ENCODE measurements at regions not wholly inside any gene's neighbourhood (a gene's known extent, or its start where the extent isn't known, plus 50 kb on each side); places are given as distances from the start of the nearest gene placed in this dataset.

DNA sequence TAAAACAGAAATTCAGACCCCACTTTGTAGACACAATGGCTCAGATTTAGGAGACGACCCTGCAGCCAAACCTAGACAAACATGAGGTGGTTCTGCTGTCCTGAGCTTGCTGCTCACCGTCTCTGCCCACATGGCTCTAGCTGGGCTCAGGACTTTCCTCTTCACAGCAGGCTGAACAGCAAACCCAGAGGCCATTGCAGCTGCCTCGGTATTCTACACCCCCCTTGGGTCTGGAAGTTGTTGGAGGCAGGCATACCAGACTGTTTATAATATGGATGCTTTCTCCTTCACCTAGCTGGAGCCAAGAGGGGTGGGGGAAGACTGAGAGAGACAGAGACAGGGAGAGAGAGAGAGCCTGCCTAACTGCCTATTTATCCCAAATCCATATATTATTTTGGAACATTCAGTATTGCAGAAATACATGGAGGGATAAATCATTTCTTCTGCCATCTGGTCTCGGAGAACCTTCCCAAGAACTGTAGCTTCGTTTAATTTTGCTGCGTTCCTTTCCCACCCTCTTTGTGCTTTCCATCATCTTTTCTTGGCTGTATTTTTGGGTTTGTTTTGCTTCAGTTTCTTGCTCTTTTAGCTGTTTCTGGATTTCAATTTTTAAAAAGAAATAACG is 628.2 kb upstream of the RBFOX1 start (continued):
- TF ChIP-seq, protein P1, sequence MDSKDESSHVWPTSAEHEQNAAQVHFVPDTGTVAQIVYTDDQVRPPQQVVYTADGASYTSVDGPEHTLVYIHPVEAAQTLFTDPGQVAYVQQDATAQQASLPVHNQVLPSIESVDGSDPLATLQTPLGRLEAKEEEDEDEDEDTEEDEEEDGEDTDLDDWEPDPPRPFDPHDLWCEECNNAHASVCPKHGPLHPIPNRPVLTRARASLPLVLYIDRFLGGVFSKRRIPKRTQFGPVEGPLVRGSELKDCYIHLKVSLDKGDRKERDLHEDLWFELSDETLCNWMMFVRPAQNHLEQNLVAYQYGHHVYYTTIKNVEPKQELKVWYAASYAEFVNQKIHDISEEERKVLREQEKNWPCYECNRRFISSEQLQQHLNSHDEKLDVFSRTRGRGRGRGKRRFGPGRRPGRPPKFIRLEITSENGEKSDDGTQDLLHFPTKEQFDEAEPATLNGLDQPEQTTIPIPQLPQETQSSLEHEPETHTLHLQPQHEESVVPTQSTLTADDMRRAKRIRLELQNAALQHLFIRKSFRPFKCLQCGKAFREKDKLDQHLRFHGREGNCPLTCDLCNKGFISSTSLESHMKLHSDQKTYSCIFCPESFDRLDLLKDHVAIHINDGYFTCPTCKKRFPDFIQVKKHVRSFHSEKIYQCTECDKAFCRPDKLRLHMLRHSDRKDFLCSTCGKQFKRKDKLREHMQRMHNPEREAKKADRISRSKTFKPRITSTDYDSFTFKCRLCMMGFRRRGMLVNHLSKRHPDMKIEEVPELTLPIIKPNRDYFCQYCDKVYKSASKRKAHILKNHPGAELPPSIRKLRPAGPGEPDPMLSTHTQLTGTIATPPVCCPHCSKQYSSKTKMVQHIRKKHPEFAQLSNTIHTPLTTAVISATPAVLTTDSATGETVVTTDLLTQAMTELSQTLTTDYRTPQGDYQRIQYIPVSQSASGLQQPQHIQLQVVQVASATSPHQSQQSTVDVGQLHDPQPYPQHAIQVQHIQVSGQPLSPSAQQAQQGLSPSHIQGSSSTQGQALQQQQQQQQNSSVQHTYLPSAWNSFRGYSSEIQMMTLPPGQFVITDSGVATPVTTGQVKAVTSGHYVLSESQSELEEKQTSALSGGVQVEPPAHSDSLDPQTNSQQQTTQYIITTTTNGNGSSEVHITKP (tag by site-specific recombination; IDR thresholded peaks at IDR 0.05), result no peak
- no peak for TF ChIP-seq MZF1 (tag by site-specific recombination; IDR thresholded peaks at IDR 0.05; ENCODE audit: borderline replicate concordance)
- TF ChIP-seq ZNF600 (tag by site-specific recombination; IDR thresholded peaks at IDR 0.05), result no peak
- TF ChIP-seq ZNF660 (tag by site-specific recombination; IDR thresholded peaks at IDR 0.05), result no peak
- TF ChIP-seq ZNF560 (tag by site-specific recombination; IDR thresholded peaks at IDR 0.05; ENCODE audit: borderline replicate concordance), result no peak

- no peak for TF ChIP-seq ZNF596 (tag by site-specific recombination; IDR thresholded peaks at IDR 0.05)
- TF ChIP-seq ZNF423 (tag by site-specific recombination; IDR thresholded peaks at IDR 0.05), result no peak
- no peak for TF ChIP-seq EGR2 (tag by site-specific recombination; IDR thresholded peaks at IDR 0.05; ENCODE audit: low read depth)
- TF ChIP-seq ZNF16 (tag by site-specific recombination; IDR thresholded peaks at IDR 0.05; ENCODE audit: low read depth), result no peak
- no peak for TF ChIP-seq SETDB1 (IDR thresholded peaks at IDR 0.05; ENCODE audit: insufficient read length, low read length)
- TF ChIP-seq, protein P2, sequence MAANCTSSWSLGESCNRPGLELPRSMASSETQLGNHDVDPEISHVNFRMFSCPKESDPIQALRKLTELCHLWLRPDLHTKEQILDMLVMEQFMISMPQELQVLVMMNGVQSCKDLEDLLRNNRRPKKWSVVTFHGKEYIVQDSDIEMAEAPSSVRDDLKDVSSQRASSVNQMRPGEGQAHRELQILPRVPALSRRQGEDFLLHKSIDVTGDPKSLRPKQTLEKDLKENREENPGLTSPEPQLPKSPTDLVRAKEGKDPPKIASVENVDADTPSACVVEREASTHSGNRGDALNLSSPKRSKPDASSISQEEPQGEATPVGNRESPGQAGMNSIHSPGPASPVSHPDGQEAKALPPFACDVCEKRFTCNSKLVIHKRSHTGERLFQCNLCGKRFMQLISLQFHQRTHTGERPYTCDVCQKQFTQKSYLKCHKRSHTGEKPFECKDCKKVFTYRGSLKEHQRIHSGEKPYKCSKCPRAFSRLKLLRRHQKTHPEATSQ (tag by site-specific recombination; IDR thresholded peaks at IDR 0.05), result no peak
- TF ChIP-seq ZNF146 (tag by site-specific recombination; IDR thresholded peaks at IDR 0.05), result no peak
- TF ChIP-seq, protein P3, sequence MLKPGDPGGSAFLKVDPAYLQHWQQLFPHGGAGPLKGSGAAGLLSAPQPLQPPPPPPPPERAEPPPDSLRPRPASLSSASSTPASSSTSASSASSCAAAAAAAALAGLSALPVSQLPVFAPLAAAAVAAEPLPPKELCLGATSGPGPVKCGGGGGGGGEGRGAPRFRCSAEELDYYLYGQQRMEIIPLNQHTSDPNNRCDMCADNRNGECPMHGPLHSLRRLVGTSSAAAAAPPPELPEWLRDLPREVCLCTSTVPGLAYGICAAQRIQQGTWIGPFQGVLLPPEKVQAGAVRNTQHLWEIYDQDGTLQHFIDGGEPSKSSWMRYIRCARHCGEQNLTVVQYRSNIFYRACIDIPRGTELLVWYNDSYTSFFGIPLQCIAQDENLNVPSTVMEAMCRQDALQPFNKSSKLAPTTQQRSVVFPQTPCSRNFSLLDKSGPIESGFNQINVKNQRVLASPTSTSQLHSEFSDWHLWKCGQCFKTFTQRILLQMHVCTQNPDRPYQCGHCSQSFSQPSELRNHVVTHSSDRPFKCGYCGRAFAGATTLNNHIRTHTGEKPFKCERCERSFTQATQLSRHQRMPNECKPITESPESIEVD (tag by site-specific recombination; IDR thresholded peaks at IDR 0.05), result no peak
- no peak for TF ChIP-seq ZNF266 (tag by site-specific recombination; IDR thresholded peaks at IDR 0.05; ENCODE audit: low read depth)
- TF ChIP-seq ZNF175 (tag by site-specific recombination; IDR thresholded peaks at IDR 0.05), result no peak
- TF ChIP-seq, protein P4, sequence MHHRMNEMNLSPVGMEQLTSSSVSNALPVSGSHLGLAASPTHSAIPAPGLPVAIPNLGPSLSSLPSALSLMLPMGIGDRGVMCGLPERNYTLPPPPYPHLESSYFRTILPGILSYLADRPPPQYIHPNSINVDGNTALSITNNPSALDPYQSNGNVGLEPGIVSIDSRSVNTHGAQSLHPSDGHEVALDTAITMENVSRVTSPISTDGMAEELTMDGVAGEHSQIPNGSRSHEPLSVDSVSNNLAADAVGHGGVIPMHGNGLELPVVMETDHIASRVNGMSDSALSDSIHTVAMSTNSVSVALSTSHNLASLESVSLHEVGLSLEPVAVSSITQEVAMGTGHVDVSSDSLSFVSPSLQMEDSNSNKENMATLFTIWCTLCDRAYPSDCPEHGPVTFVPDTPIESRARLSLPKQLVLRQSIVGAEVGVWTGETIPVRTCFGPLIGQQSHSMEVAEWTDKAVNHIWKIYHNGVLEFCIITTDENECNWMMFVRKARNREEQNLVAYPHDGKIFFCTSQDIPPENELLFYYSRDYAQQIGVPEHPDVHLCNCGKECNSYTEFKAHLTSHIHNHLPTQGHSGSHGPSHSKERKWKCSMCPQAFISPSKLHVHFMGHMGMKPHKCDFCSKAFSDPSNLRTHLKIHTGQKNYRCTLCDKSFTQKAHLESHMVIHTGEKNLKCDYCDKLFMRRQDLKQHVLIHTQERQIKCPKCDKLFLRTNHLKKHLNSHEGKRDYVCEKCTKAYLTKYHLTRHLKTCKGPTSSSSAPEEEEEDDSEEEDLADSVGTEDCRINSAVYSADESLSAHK (tag by site-specific recombination; IDR thresholded peaks at IDR 0.05), result no peak
- TF ChIP-seq ZNF549 (tag by site-specific recombination; IDR thresholded peaks at IDR 0.05), result no peak
- TF ChIP-seq BCL11A (tag by site-specific recombination; IDR thresholded peaks at IDR 0.05; ENCODE audit: low read depth), result no peak
- POLR2A ChIA-PET, result no interaction called here
- CTCF ChIA-PET, result no interaction called here
Measured at GRCh38 chr16:6701096-6701495, 631.5 kb upstream of the RBFOX1 start.

More at GRCh38 chr16:6701096-6701495, 631.5 kb upstream of the RBFOX1 start:
- H3K9me3 ChIP-seq (ENCODE audit: control insufficient read depth, insufficient read depth, low read depth, low read length), result no peaks in the 10 kb centered on the region
- no peak overlapping the region for H3K4me3 ChIP-seq (ENCODE audit: low read depth, low read length)
- no peaks in the 10 kb centered on the region for H3K36me3 ChIP-seq (ENCODE audit: control insufficient read depth in 2 of 2, insufficient read depth in 1 of 2, low read length in 2 of 2)
- no peak overlapping the region for H3K27ac ChIP-seq (ENCODE audit: extremely low read depth, low read depth, low read length)
- no peaks in the 10 kb centered on the region for H3K4me1 ChIP-seq (ENCODE audit: control insufficient read depth, insufficient read depth, low read length)

Measured in HEK293 (cell line).